ENCODE measurements at regions not wholly inside any gene's neighbourhood (a gene's known extent, or its start where the extent isn't known, plus 50 kb on each side); places are given as distances from the start of the nearest gene placed in this dataset.

DNA sequence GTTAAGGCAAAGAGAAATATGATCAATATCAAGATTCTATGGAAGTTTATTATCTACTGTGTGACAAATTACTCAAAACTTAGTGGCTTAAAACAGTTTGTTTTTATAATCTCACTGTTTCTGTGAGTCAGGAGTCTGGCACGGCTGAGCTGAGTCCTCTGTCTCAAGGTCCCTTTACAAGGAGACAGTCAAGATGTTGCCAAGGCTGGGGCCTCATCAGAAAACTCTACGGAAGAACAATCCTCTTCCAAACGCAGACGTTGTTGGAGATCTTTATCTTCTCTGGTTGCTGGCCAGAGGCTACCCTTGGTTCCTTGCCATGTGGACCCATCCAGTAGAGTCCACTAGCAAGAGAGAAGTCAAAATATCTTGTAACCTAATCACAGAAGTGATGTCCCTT, 100.6 kb upstream of the CCND2 start:
- SMC1A ChIA-PET (ENCODE audit: uncharacterized antibody, unreplicated experiment), result interaction anchor here (1.4 to 1.9 kb wide), 2 partner anchors 17 to 104 kb away, joined by 4 read pairs; no protein-coding TSS in a partner anchor
- Histone ChIP-seq H3K27me3 (replicated peaks in 1 of 2; ENCODE audit: control insufficient read depth in 2 of 2, insufficient read depth in 2 of 2, low read length in 1 of 2) (no peaks in the 10 kb centered on the region), H3K4me3 (no peak overlapping the region), H4K20me1 (ENCODE audit: control insufficient read depth, insufficient read depth) (no peaks in the 10 kb centered on the region), H3K4me2 (ENCODE audit: control insufficient read depth, insufficient read depth) (no peak overlapping the region), H3K9ac (ENCODE audit: control insufficient read depth, insufficient read depth, low read length) (no peak overlapping the region), H3K9me3 (replicated peaks; ENCODE audit: control insufficient read depth, insufficient read depth, low read length) (no peaks in the 10 kb centered on the region), H3K4me1 (ENCODE audit: control insufficient read depth, insufficient read depth, low read length) (peaks cover 13% of the 10 kb centered on the region; the same call in 1 of the 2 replicates), H3K79me2 (ENCODE audit: control insufficient read depth, insufficient read depth, low read length) (no peaks in the 10 kb centered on the region), H3K36me3 (ENCODE audit: control insufficient read depth in 2 of 2, insufficient read depth in 2 of 2, low read length in 1 of 2) (no peaks in the 10 kb centered on the region), H2AFZ (ENCODE audit: control insufficient read depth, low read depth, low read length) (no peak overlapping the region), H3K27ac (ENCODE audit: control insufficient read depth, insufficient read depth) (no peak overlapping the region)
- RAD21 ChIA-PET (ENCODE audit: unreplicated experiment), result interaction anchor here (1.4 kb wide), 1 partner anchor 104 kb away, joined by 4 read pairs; no protein-coding TSS in a partner anchor
- POLR2A ChIA-PET, result interaction anchor here (1.1 kb wide), 1 partner anchor 99 kb away, joined by 5 read pairs; no protein-coding TSS in a partner anchor
- DNase-seq (ENCODE audit: low read depth, low spot score), result no peak
- intact Hi-C loops (cut with micrococcal nuclease; ENCODE audit: unreplicated experiment), result no loop called here
- TF ChIP-seq, protein P1, sequence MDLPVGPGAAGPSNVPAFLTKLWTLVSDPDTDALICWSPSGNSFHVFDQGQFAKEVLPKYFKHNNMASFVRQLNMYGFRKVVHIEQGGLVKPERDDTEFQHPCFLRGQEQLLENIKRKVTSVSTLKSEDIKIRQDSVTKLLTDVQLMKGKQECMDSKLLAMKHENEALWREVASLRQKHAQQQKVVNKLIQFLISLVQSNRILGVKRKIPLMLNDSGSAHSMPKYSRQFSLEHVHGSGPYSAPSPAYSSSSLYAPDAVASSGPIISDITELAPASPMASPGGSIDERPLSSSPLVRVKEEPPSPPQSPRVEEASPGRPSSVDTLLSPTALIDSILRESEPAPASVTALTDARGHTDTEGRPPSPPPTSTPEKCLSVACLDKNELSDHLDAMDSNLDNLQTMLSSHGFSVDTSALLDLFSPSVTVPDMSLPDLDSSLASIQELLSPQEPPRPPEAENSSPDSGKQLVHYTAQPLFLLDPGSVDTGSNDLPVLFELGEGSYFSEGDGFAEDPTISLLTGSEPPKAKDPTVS (IDR thresholded peaks at IDR 0.05; ENCODE audit: low read depth, low read length), result no peak
- TF ChIP-seq SIN3A (IDR thresholded peaks at IDR 0.05; ENCODE audit: low read depth, low read length) (no peak), SMAD5 (IDR thresholded peaks at IDR 0.05; ENCODE audit: low read depth) (no peak), IRF4 (IDR thresholded peaks at IDR 0.05; ENCODE audit: low read depth, low read length) (no peak), JUNB (IDR thresholded peaks at IDR 0.05) (no peak), STAT3 (IDR thresholded peaks at IDR 0.05; ENCODE audit: low read depth, low read length) (no peak), FOXM1 (IDR thresholded peaks at IDR 0.05; ENCODE audit: low read depth, low read length) (no peak)
- TF ChIP-seq, protein P2, sequence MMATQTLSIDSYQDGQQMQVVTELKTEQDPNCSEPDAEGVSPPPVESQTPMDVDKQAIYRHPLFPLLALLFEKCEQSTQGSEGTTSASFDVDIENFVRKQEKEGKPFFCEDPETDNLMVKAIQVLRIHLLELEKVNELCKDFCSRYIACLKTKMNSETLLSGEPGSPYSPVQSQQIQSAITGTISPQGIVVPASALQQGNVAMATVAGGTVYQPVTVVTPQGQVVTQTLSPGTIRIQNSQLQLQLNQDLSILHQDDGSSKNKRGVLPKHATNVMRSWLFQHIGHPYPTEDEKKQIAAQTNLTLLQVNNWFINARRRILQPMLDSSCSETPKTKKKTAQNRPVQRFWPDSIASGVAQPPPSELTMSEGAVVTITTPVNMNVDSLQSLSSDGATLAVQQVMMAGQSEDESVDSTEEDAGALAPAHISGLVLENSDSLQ (IDR thresholded peaks at IDR 0.05), result no peak
- TF ChIP-seq, protein P3, sequence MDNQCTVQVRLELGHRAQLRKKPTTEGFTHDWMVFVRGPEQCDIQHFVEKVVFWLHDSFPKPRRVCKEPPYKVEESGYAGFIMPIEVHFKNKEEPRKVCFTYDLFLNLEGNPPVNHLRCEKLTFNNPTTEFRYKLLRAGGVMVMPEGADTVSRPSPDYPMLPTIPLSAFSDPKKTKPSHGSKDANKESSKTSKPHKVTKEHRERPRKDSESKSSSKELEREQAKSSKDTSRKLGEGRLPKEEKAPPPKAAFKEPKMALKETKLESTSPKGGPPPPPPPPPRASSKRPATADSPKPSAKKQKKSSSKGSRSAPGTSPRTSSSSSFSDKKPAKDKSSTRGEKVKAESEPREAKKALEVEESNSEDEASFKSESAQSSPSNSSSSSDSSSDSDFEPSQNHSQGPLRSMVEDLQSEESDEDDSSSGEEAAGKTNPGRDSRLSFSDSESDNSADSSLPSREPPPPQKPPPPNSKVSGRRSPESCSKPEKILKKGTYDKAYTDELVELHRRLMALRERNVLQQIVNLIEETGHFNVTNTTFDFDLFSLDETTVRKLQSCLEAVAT (IDR thresholded peaks at IDR 0.05), result no peak
- 95% methylated on average over 4 of the region's 4 CpGs for WGBS (ENCODE audit: insufficient coverage, insufficient replicate concordance, low lambda C conversion rate, missing lambda C conversion rate)
- BruUV-seq (replicated peaks), result no TSS peak
- CTCF ChIA-PET, result no interaction called here
- no peak for ATAC-seq
- in situ Hi-C loops (cut with MboI), result no loop called here
- no peak for FAIRE-seq
